GM12864 (cell line): ENCODE measurements at regions not wholly inside any gene's neighbourhood (a gene's known extent, or its start where the extent isn't known, plus 50 kb on each side); places are given as distances from the start of the nearest gene placed in this dataset.
"Not testable (repeated sequence)": the region's sequence is repeated elsewhere in the genome, so short reads cannot be mapped to it uniquely, and the experiment has no call there.

Experiments
- DNase-seq: peaks from one replicate; pipeline ENCODE4 v3.0.0-alpha.2; 2011; ENCODE audit warnings: low read depth
- H3K4me3 ChIP-seq: 2 replicates; pipeline ENCODE4 v1.5.1; 2011; ENCODE audit warnings: mild to moderate bottlenecking, low read depth, low read length, control low read depth
- CTCF ChIP-seq: IDR thresholded peaks from 2 replicates; pipeline ENCODE4 v1.5.1; 2011; ENCODE audit warnings: low read depth, mild to moderate bottlenecking, moderate library complexity, low read length, control low read depth, inconsistent platforms; ENCODE audit errors: missing control alignments

- no peak overlapping the region for H3K4me3 ChIP-seq
- DNase-seq, result no peak
- no peak for TF ChIP-seq CTCF
Observed at GRCh38 chr10:3380406-3381050, 207.9 kb upstream of the PITRM1 start.

DNA sequence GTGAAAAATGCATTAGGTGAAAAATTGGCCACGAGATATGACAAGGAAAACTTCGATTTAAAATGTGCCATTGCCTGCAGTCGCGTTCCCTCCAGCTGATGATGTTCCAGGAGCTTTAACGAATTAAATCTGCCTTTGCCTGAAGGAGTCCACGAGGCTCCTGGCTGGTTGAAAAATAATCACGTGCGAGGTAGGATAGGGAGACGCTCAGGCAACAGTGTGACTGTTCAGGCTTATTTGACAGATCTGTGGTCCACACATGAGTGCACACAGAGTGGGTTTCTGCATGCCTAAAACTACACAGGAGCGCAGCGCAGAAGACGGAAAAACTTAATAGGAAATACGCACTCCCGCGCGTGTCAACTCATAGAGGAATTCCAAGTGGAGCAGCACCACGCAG, 204.0 kb upstream of the PITRM1 start:
- no peak for DNase-seq
- no peak overlapping the region for H3K4me3 ChIP-seq
- no peak for TF ChIP-seq CTCF

DNA sequence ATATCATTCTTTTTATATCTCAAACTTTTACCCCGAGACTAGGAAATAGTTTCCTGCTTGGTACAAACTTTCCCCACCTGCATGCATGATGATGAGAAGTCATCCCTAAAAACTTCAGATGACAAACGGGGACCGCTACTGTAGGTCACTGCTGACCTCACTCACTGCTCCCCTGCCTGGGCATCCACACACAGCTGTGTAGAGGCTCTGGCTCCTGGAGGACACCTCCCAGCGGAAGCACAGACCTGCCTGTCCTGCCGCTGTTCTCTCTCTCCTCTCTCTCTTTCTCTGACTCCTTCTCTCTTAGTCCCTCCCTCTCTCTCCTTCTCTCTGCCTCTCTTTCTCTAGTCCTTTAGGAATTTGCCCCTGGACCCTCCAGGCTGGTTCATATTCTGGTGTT, 202.9 kb upstream of the PITRM1 start:
- no peak for TF ChIP-seq CTCF
- H3K4me3 ChIP-seq, result no peak overlapping the region
- DNase-seq, result no peak

DNA sequence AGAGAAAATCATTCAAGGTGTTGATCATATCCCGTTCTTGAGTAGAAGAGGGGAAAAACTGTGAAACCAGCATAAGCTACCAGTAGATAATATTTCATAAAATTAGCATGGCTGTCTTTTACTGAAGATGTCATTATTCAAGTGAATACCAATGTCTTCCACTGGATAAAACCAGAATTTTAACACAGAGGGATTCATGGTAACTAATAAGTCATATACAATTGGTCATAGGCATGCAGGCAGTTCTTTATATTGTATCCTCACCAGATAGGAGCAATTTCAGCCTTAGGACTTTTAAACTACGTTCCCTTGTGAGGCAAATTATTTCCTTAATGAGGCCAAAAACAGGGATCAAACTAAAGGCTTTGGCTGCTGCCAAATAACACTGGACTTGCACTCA, 202.3 kb upstream of the PITRM1 start:
- TF ChIP-seq CTCF, result no peak
- H3K4me3 ChIP-seq, result no peak overlapping the region
- DNase-seq, result no peak

GRCh38 chr10:3373374-3374027, 200.9 kb upstream of the PITRM1 start:
- DNase-seq, H3K4me3 ChIP-seq: not testable (repeated sequence)

DNA sequence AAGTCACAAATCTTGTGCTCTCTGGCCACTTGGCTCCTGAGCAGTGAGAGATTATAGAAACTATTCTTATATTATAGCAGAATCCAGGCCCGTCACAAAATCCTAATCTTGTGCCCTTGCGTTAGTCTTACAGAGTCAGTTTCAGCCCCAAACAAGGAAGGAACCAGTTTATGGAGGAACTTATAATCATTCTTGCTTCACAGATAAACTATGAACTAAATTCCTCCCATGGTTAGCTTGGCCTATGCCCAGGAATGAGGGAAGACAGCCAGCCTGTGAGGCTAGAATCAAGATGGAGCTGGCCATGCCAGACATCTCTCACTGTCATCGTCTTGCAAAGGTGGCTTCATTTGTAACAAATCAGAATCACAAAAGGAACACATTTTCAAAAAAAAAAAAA, 199.7 kb upstream of the PITRM1 start:
- no peak overlapping the region for H3K4me3 ChIP-seq
- DNase-seq, result no peak
- no peak for TF ChIP-seq CTCF

GRCh38 chr10:3371624-3372023, 199.0 kb upstream of the PITRM1 start:
- not testable (repeated sequence) for H3K4me3 ChIP-seq, DNase-seq

GRCh38 chr10:3366735-3367405, 194.3 kb upstream of the PITRM1 start:
- H3K4me3 ChIP-seq, result no peak overlapping the region
- no peak for DNase-seq
- TF ChIP-seq CTCF, result no peak
